HG02852 (cell line): ENCODE measurements at regions not wholly inside any gene's neighbourhood (a gene's known extent, or its start where the extent isn't known, plus 50 kb on each side); places are given as distances from the start of the nearest gene placed in this dataset.
"Not testable (repeated sequence)": the region's sequence is repeated elsewhere in the genome, so short reads cannot be mapped to it uniquely, and the experiment has no call there.

Experiments used
- ATAC-seq: cut with Tn5 transposase; IDR thresholded peaks from one replicate; pipeline ENCODE4 v1.9.1; 2021; ENCODE audit warnings: mild to moderate bottlenecking, moderate library complexity; ENCODE audit not compliant: unreplicated experiment

DNA sequence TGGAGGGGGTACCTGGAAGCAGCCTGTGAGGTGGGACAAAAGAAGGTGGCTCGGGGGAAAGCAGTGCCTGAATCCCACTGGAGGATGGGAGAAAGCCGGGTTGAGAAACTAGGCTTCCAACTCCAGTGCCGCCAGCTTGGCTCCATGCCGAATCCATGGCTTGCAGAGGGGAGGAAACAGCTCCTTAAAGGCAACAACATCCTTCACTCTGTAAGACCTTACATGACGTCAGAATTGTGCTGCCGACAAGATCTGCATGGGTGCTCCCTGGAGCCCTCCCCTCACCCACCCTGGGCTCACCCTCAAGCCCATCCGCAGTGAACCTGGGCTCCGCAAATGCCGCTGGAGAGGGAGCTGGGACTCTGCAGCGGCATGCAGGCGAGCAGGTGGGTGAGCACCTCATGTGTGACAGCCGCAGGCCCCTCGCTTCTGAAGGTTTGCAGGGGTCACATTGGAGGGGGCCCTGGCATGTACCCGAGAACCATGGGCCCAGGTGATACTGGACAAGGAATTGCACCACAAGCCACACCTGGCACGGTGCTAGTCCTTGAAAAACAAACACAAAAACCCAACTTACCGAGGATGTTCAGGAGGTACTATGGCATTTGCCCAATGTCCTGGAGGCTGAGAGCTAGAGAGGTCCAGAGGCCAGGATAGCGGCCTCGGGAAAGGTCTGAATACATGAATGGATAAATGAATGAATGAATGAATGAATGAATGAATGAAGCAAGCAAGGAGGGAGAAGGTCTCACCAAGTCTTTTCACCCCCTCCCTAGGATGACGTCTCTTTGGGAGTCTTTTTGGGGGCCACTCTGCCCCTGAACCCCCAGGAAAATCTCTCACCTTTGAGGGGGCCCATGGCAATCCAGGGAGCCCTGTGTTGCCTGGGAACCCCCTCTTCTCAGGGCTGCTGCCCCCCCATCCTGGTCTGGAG is 238.6 kb upstream of the SHH start:
- no peak for ATAC-seq

DNA sequence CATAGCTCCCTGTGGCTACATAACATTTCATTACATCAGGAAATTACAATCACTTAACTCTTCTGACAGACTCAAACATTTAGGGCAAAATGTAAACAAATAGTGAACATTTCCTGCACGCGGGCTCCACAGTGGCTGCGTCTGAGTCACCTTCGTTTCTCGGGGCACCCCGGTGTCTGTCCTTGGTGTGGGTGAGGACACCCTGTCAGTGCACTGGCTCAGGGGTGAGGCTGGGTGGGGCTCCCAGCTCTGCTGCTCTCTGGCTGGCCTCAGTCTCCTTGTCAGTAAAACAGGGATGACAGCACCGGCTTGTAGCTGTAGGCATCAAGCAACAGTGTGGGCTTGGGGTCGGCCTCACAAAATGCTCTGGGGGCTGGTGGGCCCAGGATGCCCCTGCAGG is 237.1 kb upstream of the SHH start:
- no peak for ATAC-seq

DNA sequence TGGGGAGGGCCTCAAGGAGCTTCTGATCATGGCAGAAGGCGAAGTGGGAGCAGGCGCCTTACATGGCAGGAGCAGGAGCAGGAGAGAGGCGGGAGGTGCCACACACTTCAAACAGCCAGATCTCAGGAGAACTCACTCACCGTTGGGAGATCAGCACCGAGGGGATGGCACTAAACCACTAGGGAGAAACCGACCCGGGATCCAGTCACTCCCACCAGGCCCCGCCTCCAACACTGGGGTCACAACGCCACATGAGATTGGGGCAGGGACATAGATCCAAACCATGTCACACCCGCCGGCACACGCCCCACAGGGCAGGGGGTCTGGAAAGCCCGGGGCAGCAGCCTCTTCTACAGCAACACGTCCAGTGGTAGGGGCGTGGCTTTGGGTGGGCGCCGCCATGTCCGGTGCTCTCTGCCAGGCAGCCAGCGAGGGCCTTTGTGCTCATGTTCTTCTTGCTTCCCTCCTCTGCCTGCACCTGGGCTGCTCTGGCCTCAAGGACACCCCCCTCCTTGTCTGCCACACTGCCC is 233.8 kb upstream of the SHH start:
- ATAC-seq, result no peak

DNA sequence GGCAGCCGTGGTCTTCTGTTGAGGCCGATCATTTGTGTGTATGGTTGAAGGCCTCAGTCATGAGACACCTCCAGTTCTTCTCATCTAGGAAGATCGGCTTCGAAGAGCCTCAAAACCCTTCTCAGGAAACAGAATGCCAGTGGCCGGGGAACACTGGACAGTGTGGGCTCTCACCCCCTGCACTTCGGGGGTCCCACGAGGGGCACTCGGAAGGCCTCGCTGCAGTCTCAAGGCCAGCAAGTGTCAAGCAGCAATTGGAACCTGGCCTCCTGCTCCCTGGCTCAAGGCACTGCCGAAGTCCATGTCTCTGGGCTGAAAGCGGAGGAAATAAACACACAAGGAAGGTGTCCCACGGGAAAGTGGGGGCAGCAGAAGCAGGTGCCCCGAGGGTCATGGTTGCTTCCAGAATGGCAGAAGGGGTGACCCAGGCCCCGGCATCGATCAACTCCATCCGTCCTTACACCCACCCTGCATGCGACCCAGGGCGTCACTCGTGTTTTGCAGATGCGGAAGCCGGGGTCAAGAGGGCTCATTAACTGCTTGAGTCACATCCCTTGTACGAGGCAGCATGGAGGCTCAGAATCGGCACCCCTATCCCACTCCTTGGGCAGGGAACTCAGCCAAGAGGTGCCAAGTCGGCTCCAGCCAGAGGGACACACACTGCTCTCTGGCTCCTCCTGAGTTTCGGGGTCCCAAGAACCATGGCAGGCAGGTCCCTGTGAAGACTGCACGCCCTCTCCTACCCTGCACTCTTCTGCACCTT is 231.3 kb upstream of the SHH start:
- ATAC-seq, result no peak

DNA sequence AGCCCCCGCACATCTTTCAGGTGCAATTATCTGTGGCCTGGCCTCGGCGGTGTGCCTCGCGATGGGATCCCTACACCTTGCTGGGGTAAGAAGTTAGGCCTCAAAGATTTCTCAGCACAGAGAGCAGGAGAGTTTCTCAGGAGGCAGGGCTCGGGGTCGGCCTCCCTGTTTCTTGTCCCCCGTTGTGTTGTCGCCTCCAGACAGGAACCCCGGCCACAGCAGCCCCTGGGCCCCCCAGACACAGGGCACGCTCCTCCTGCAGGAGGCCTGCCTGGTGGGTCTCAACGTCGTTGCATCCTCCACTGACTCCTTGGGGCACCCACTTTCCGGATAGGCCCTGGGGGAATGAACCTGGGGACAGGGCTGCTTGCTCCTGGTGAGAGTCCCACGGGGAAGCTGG is 229.1 kb upstream of the SHH start:
- no peak for ATAC-seq

DNA sequence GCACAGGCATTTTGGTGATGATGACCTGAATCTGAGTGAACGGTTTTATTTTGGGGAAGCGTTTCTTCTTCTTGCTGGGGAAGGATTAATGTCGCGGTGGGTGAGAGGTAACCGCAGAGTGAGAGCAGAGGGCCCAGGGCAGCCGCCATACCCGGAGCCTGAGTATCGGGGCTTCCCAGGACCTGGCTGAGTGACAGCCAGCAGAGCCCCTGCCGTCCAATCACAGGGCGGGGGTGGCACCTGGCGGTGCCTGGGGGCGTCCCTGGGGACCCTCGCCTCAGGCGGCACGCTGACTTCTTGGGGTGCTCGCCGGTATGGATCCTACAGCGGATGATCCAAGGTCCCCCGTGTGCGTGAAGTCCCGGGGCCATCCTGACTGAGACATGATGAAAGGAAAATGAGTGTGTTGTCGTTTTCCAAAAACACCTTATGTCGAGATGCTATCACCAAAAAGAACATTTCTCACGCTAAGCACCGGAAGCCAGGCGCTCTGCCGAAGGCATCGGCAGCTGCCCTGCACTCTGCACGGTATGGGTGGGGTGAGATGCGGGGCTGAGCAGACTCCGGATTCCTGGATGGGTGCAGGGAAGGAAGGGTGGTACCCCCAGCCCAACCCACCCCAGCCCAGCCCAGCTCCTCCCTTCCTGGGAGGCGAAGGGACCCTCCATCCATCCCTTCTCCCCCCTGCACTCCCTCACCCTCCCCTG is 227.9 kb upstream of the SHH start:
- ATAC-seq, result no peak

DNA sequence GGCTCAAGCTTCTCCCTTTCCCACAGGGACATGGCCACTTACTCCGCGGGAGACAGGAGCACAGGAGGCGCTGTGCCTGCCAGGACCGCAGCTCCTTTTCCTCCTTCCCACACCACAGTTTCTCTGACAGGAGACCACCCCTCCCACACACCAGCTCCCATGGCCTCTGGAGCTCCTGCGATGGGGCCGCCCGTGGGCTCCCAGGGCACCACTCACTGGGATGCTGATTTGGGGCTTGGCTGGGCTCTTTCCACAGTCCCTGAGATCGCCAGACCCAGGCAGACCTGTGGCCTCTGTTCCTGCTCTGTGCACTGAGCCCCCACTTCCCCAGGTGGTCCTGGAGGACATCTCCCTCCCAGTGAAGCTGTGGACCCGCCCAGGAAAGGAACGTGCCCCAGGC is 226.9 kb upstream of the SHH start:
- no peak for ATAC-seq

DNA sequence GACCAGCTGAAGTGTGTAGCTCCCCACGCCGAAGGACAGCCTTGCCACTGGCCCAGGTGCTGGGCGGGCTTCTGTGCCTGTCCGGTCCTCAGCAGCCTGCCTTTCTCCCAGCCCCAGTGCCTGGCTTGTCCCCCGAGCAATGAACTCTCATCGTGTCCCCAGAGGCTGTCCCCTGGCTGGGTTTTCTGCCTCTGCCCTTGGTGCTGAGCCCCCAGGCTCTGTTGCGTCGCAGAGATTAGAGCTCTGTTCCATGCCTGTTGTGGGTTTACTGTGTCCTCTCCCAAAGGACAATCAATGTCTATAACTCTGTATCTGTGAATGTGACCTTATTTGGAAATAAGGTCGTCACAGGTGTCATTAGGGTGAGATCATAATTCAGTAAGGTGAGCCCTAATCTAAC is 226.1 kb upstream of the SHH start:
- ATAC-seq, result no peak

DNA sequence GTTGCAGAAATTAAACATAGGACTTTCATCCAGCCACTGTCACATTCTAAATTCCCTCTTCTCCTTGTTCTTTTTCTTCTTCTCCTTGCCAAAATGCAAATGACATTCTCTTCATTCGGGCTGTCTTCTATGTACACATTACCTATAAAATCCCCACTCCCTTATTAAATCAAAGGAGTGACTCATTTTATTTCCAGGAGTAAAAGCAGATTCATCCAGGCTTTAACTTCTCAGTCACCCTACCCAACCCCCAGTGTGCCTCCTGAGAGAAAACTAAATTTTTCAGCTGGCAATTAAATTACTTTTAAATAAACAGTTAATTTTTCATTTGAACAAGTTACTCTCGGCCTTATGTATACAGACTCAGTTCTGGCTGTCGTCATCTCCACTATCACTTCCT is 223.9 kb upstream of the SHH start:
- no peak for ATAC-seq

DNA sequence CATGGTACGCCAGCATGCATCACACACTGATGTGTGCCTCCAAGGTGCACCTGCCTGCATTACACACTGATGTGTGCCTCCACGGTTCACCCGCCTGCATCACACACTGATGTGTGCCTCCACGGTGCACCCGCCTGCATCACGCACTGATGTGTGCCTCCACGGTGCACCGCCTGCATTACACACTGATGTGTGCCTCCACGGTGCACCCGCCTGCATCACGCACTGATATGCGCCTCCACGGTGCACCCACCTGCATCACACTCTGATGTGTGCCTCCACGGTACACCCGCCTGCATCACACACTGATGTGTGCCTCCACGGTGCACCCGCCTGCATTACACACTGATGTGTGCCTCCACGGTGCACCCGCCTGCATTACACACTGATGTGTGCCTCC is 223.1 kb upstream of the SHH start:
- not testable (repeated sequence) for ATAC-seq

DNA sequence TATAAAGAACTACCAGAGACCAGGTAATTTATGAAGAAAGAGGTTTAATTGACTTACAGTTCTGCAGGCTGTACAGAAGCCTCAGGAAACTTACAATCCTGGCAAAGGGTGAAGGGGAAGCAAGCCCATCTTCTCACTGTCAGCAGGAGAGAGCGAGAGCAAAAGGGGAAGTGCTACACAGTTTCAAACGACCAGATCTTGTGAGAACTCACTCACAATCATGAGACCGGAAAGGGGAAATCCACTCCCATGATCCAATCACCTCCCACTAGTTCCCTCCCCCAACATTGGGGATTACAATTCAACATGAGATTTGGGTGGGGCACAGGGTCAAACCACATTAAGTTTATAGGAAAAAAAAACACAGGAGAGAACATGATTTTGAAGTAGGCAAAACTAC is 222.1 kb upstream of the SHH start:
- peak; percentile 74 for ATAC-seq

DNA sequence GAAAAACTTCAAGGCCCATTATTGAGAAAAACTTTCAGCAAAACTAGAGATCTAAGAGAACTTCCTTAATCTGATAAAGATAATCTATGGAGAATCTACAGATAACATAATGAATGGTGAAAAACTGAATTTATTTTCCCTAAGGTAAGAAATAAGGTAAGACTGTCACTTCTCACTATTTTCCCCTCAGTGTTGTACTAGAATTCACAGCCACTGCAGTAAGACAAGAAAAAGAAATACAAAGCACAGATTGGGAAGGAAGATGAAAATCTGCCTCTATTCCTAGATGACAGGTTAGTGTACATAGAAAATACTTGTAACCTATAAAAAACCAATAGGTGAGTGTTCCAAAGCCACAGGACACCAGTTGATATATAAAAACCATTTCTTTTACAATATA is 220.7 kb upstream of the SHH start:
- no peak for ATAC-seq

DNA sequence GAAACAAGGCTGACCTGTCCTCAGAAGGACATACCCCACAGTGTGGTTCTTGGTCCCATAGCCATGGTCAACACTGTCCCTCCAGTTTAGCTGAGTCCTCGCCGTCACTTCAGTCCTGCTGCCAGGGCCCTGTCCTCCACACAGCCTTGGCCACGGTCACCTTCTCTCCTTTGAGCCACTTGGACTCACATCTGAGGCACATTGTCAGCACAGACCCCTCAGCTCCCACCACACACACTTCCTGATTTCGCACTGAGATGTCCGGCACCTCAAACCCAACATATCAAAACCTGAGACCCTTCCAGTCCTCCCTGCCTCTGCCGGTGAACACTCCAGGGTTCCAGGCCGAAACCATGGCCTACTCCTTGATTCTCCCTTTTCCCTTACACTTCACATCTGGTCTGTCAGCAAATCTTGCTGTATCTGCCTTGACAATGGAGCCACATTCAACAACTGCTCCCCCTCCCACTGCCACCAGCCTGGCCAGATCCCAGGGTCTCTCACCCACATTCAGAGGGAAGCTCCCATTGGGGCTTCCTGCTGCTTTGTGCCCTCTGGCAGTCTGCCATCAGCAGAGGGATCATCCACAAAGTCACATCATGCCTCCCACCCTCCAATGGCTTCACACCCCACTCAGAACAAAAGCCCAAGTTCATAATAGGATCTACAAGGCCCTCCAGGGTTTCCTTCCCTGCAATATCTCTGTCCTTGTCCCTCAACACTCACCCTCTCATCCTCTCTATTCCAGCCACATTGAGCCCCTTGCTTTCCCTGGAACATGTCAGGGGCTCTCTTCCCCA is 219.6 kb upstream of the SHH start:
- no peak for ATAC-seq

DNA sequence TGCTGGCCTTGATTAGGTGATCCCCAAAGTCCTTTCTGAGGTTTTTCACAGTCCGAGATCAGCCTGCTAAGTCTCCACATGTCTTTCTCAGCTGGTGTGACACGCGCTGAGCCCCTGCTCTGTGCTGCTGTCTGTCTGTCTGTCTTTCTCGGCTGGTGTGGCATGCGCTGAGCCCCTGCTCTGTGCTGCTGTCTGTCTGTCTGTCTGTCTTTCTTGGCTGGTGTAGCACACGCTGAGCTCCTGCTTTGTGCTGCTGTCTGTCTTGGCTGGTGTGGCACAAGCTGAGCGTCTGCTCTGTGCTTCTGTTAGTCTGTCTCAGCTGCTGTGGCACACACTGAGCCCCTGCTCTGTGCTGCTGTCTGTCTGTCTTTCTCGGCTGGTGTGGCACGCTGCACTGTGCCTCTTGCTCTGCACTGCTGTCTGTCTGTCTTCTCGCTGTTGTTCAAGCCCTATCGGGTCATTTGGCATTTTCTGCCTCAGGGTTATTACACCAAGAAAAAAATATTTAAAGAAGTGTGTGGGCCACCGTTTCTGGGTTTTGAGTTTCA is 217.3 kb upstream of the SHH start:
- ATAC-seq, result no peak

DNA sequence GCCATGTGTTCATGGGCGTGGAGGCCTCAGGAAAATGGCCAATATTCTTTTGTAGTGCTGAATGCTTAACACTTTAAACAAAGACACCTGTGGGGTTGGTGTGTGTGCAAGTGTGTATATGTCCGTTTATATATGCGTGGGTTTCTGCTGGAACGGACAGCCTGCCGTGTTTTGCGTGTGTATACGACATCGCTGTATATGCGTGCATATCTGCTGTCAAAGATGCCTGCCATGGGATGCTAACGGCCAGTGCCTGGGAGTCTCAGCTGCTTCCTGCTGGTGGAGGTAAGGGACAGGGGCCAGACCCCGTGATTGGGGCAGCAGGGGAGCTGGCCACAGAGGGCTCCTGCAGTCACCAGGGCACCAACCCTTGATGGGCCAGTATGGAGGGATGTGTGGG is 216.3 kb upstream of the SHH start:
- no peak for ATAC-seq

DNA sequence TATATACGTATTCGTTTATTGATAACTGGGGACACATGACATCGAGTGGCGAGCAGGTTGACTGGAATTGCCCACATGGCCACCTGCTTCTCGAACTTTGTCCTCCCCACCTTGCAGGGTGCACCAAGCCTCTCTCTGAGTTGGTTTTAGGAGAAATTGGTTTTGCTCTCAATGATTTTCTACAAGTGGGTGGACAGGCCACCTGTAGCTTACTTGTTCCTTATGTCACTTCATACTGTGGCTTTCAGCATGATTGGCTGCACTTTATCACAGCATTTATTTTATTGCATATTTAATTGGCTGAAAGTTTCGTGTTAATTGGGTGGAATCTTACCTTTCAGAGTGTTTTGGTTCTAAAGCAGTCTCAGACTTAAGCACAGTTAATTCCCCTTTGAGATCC is 215.6 kb upstream of the SHH start:
- no peak for ATAC-seq

DNA sequence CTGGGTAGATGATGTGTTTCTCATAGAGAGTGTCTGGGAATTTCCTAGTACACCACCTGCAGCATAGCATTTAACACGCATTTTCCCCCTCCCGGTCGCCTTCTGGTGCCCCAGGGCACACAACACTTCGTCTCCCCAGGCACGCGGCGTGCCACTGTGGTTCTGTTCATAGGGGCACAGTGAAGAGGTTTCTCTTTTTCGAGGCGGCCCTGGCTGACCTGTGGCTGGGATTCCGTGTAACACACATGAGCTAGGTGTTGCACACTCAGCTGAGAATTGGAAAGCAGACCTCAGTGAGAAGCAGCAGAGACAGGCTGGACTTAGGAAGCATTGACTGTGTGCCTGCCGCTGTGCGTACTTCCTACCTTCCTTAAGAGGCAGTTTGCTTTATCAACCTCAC is 214.3 kb upstream of the SHH start:
- no peak for ATAC-seq

DNA sequence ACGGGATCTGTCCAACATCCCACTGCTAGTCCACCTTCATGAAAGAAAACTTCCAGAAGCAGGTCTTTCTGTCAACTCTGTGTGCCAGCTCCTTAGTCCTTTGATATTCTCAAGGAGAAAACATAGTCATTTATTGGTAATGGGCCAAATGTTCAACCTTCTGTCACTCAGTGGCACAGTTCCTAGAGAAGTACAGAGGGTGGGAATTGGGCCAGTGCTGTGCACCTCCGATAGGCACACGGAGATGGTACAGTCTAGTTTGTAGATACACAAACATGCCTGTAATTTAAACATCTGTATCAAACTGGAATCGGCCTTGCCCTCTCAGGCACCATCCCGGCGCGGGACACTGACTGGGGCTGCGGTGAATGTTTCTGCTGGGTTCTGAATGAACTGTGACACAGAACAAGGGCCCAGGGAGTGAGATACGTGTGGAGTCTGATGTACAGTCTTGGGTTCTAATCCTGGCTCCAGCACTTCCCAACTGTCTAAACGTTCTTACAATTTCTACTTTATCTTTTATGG is 213.9 kb upstream of the SHH start:
- no peak for ATAC-seq

DNA sequence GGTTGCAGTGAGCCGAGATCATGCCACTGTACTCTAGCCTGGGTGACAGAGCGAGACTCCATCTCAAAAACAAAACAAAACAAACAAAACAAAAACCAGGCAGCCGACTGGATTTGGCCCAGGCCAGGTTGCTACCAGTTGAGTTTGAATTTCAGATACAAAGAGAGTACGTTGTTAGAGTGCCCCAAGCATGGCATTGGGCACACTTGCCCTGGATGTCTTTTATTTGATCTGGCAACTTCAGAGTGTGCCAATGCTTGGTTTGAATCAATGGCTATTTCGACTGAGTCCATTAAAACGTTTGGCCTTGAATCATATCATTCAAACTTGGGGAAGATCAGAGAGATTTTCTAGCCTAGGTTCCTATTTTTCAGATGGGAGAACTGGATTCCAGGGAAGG is 213.4 kb upstream of the SHH start:
- no peak for ATAC-seq

DNA sequence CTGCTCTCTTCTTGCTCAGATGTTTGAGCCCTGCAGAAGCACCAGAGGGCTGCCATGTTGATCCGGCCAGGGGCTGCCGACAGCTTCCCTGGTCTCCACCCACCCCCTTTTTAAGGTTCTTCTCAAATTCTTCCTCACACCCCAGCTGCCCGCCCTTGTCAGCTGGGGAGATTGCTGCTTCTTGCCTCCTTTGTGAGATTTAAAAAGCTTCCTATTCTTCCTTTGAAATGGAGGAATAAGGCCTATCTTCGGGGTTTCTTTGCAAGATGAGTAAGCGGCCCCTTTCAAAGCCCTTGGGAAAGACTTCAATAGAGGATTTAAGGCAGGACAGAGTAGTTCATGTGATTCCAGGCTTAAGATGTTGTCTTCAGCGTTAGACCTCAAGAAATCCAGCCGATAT is 211.9 kb upstream of the SHH start:
- no peak for ATAC-seq
